ENCODE measurements at regions not wholly inside any gene's neighbourhood (a gene's known extent, or its start where the extent isn't known, plus 50 kb on each side); places are given as distances from the start of the nearest gene placed in this dataset.
"Not testable (repeated sequence)": the region's sequence is repeated elsewhere in the genome, so short reads cannot be mapped to it uniquely, and the experiment has no call there.

GRCh38 chr7:138194567-138194966 lies 118.3 kb downstream of the AKR1D1 start (continued):
- TF ChIP-seq ATF3 (IDR thresholded peaks at IDR 0.05), result no peak

- Histone ChIP-seq H3K9me3 (ENCODE audit: control insufficient read depth in 1 of 2, insufficient read depth in 1 of 2, low read depth in 1 of 2, low read length in 2 of 2) (no peaks in the 10 kb centered on the region), H3K9me2 (ENCODE audit: insufficient read depth) (no peaks in the 10 kb centered on the region), H3K27me3 (ENCODE audit: insufficient read depth, low read length) (no peaks in the 10 kb centered on the region), H3K9ac (ENCODE audit: low read length) (no peak overlapping the region), H3K4me1 (ENCODE audit: control insufficient read depth in 1 of 2, insufficient read depth in 2 of 2, low read length in 2 of 2) (no peaks in the 10 kb centered on the region), H3K4me3 (replicated peaks in 1 of 2; ENCODE audit: low read depth in 1 of 2, low read length in 2 of 2) (no peak overlapping the region), H3K4me2 (ENCODE audit: low read length) (no peak overlapping the region), H3K79me2 (ENCODE audit: insufficient read depth, low read length) (no peaks in the 10 kb centered on the region), H3K36me3 (ENCODE audit: control insufficient read depth in 1 of 2, insufficient read depth in 2 of 2, low read length in 2 of 2) (no peaks in the 10 kb centered on the region), H2AFZ (ENCODE audit: low read depth, low read length, poor library complexity, severe bottlenecking) (no peak overlapping the region), H3K27ac (ENCODE audit: low read depth, low read length) (no peak overlapping the region), H4K20me1 (ENCODE audit: insufficient read depth) (no peaks in the 10 kb centered on the region)
- CTCF ChIA-PET, result no interaction called here
- no peak for ATAC-seq
- DNase-seq (ENCODE audit: low read depth, low spot score), result no peak
- BruUV-seq (replicated peaks), result no TSS peak
- RAD21 ChIA-PET (ENCODE audit: low non-redundant PET in 1 of 2, low total read pairs in 2 of 2, uncharacterized antibody in 2 of 2, unreplicated experiment in 2 of 2), result no interaction called here
- intact Hi-C loops (cut with micrococcal nuclease), result no loop called here
- POLR2A ChIA-PET, result no interaction called here
- TF ChIP-seq MAX (IDR thresholded peaks at IDR 0.05) (no peak), EGR1 (IDR thresholded peaks at IDR 0.05; ENCODE audit: low read depth) (no peak), TCF7L2 (IDR thresholded peaks at IDR 0.05; ENCODE audit: borderline replicate concordance, extremely low read depth, insufficient read depth, insufficient read length) (no peak), YY1 (IDR thresholded peaks at IDR 0.05; ENCODE audit: extremely low read depth, insufficient replicate concordance, low read depth, low read length) (no peak)
These were observed 118.9 kb downstream of the AKR1D1 start for GRCh38 chr7:138195151-138195571.

- H3K9me3 ChIP-seq (ENCODE audit: control insufficient read depth in 1 of 2, insufficient read depth in 1 of 2, low read depth in 1 of 2, low read length in 2 of 2); H3K36me3 ChIP-seq (ENCODE audit: control insufficient read depth in 1 of 2, insufficient read depth in 2 of 2, low read length in 2 of 2); DNase-seq (ENCODE audit: low read depth, low spot score); H3K4me2 ChIP-seq (ENCODE audit: low read length); ATAC-seq; H4K20me1 ChIP-seq (ENCODE audit: insufficient read depth); CTCF ChIA-PET; RAD21 ChIA-PET (ENCODE audit: low non-redundant PET in 1 of 2, low total read pairs in 2 of 2, uncharacterized antibody in 2 of 2, unreplicated experiment in 2 of 2); H3K27ac ChIP-seq (ENCODE audit: low read depth, low read length); H3K4me1 ChIP-seq (ENCODE audit: control insufficient read depth in 1 of 2, insufficient read depth in 2 of 2, low read length in 2 of 2); H3K4me3 ChIP-seq (replicated peaks in 1 of 2; ENCODE audit: low read depth in 1 of 2, low read length in 2 of 2); H3K27me3 ChIP-seq (ENCODE audit: insufficient read depth, low read length); H3K79me2 ChIP-seq (ENCODE audit: insufficient read depth, low read length); POLR2A ChIA-PET; H3K9ac ChIP-seq (ENCODE audit: low read length); H3K9me2 ChIP-seq (ENCODE audit: insufficient read depth); H2AFZ ChIP-seq (ENCODE audit: low read depth, low read length, poor library complexity, severe bottlenecking); intact Hi-C loops (cut with micrococcal nuclease); BruUV-seq (replicated peaks): not testable (repeated sequence)
These were observed 120.3 kb downstream of the AKR1D1 start for GRCh38 chr7:138196503-138196946.

All from HCT116 (cell line).